ENCODE measurements at regions not wholly inside any gene's neighbourhood (a gene's known extent, or its start where the extent isn't known, plus 50 kb on each side); places are given as distances from the start of the nearest gene placed in this dataset.

DNA sequence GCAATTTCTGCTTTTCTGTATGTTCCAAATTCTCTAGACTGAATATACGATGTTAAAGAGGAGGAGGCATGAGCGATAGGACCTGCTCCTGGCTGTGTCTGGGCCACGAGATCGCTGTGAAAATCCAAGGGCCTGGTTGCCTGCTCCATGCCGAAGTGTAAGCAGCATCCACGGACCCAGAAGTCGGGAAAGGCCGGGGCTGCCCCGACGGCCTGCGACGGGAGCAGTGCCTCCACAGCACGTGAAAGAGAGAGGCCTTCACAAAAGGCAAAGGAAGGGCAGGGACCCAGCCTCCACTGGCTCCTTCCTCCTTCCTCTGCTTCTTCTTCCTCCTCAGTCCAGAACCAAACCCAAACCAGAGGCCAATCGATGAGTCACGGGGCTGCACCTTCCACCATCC lies 122.9 kb upstream of the MGMT start:
- Histone ChIP-seq H3K27me3 (ENCODE audit: control insufficient read depth in 3 of 3, insufficient read depth in 3 of 3, low read length in 2 of 3) (peaks cover 0 to 4% (median 3%) of the 10 kb centered on the region in 3 donors), H3K27ac (ENCODE audit: low read depth in 1 of 2, low read length in 1 of 2) (no peak overlapping the region), H3K9me3 (ENCODE audit: control insufficient read depth in 4 of 4, insufficient read depth in 3 of 4, low read length in 3 of 4) (peaks cover 0 to 5% (median 0%) of the 10 kb centered on the region in 4 donors), H3K4me3 (no peak overlapping the region), H3K9ac (ENCODE audit: insufficient read depth in 1 of 2, low read length in 2 of 2) (no peak overlapping the region), H3K36me3 (ENCODE audit: control insufficient read depth in 4 of 4, insufficient read depth in 4 of 4, low read length in 4 of 4) (no peaks in the 10 kb centered on the region), H3K4me1 (ENCODE audit: control insufficient read depth in 5 of 5, insufficient read depth in 5 of 5, low read length in 5 of 5) (peaks cover 0 to 15% (median 0%) of the 10 kb centered on the region in 5 donors)
- DNase-seq (no peak), ATAC-seq (ENCODE audit: insufficient read depth, low FRiP score) (no peak)
- TF ChIP-seq, protein P1, sequence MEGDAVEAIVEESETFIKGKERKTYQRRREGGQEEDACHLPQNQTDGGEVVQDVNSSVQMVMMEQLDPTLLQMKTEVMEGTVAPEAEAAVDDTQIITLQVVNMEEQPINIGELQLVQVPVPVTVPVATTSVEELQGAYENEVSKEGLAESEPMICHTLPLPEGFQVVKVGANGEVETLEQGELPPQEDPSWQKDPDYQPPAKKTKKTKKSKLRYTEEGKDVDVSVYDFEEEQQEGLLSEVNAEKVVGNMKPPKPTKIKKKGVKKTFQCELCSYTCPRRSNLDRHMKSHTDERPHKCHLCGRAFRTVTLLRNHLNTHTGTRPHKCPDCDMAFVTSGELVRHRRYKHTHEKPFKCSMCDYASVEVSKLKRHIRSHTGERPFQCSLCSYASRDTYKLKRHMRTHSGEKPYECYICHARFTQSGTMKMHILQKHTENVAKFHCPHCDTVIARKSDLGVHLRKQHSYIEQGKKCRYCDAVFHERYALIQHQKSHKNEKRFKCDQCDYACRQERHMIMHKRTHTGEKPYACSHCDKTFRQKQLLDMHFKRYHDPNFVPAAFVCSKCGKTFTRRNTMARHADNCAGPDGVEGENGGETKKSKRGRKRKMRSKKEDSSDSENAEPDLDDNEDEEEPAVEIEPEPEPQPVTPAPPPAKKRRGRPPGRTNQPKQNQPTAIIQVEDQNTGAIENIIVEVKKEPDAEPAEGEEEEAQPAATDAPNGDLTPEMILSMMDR (IDR thresholded peaks at IDR 0.05; ENCODE audit: control extremely low read depth, extremely low read depth) = no peak
- 93 to 96% methylated on average over 15 of the region's 15 CpGs for WGBS, 2 donors

DNA sequence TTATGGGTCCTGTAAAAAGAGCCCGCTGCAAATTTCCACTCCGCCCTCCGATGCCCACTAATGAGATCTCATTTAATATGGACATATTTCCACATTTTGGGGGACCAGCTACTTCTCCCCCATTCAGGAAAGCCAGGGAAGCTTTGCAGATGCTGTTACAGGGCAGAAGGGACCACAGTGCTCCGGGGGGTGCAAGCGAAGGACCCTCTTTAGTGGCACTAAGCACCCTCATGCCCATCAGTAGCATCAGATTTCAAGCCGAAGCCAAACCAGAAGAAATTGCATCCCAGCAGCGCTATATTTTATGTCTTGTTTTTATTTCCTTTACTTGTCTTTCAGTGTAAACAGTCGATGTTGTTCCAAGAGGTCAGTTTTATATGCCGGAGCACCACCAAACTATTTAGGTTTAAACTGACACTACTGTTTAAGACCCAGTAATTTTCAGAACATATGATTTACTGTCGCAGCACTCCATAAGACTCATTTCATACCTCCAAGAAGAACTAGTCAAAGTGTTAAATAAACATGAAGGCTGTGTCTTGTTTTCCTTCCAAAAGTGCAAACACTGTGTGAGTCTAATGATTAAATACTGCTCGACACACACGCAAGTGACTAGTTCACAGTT lies 122.2 kb upstream of the MGMT start:
- TF ChIP-seq, protein P1 (IDR thresholded peaks at IDR 0.05; ENCODE audit: control extremely low read depth, extremely low read depth) = no peak
- 82 to 88% methylated on average over 12 of the region's 12 CpGs for WGBS, 2 donors
- H3K36me3 ChIP-seq (ENCODE audit: control insufficient read depth in 4 of 4, insufficient read depth in 4 of 4, low read length in 4 of 4) = no peaks in the 10 kb centered on the region

DNA sequence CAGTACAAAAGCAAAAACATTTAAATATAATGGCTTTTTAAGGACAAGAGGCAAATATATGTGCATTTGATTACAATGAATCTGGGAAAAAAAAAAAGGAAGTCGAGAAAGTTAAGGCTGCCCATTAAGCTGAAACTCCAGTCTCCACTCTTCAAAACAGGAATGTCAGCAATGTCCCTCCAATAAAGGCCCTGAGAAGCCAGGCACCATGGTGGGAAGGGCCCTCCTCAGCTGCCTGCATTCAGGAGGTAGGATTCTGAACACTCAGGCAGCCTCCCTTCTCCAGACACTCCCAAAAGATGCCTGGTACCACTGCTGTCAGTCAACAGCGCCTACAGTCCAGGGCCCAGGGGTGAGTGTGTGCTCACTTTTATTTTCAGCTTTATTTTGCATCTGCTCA lies 121.3 kb upstream of the MGMT start:
- no peak for ATAC-seq (ENCODE audit: insufficient read depth, low FRiP score)
- 76 to 81% methylated on average over 2 of the region's 2 CpGs for WGBS, 2 donors
- TF ChIP-seq, protein P1 (IDR thresholded peaks at IDR 0.05; ENCODE audit: control extremely low read depth, extremely low read depth) = no peak

More for the DNA sequence above, 122.2 kb upstream of the MGMT start:
- H3K27ac ChIP-seq (ENCODE audit: low read depth in 1 of 2, low read length in 1 of 2) = no peak overlapping the region
- peaks cover 0 to 15% (median 0%) of the 10 kb centered on the region in 5 donors for H3K4me1 ChIP-seq (ENCODE audit: control insufficient read depth in 5 of 5, insufficient read depth in 5 of 5, low read length in 5 of 5)
- peak in 2 of 3 donors; percentile 42 to 65 for DNase-seq
- peaks cover 0 to 4% (median 3%) of the 10 kb centered on the region in 3 donors for H3K27me3 ChIP-seq (ENCODE audit: control insufficient read depth in 3 of 3, insufficient read depth in 3 of 3, low read length in 2 of 3)
- ATAC-seq (ENCODE audit: insufficient read depth, low FRiP score) = no peak
- H3K9ac ChIP-seq (ENCODE audit: insufficient read depth in 1 of 2, low read length in 2 of 2) = no peak overlapping the region
- H3K4me3 ChIP-seq = no peak overlapping the region
- peaks cover 0 to 5% (median 0%) of the 10 kb centered on the region in 4 donors for H3K9me3 ChIP-seq (ENCODE audit: control insufficient read depth in 4 of 4, insufficient read depth in 3 of 4, low read length in 3 of 4)

More for the DNA sequence above, 121.3 kb upstream of the MGMT start:
- no peaks in the 10 kb centered on the region for H3K36me3 ChIP-seq (ENCODE audit: control insufficient read depth in 4 of 4, insufficient read depth in 4 of 4, low read length in 4 of 4)
- no peak overlapping the region for H3K4me3 ChIP-seq
- H3K27ac ChIP-seq (ENCODE audit: low read depth in 1 of 2, low read length in 1 of 2) = no peak overlapping the region
- DNase-seq = no peak
- no peak overlapping the region for H3K9ac ChIP-seq (ENCODE audit: insufficient read depth in 1 of 2, low read length in 2 of 2)
- peaks cover 0 to 5% (median 0%) of the 10 kb centered on the region in 4 donors for H3K9me3 ChIP-seq (ENCODE audit: control insufficient read depth in 4 of 4, insufficient read depth in 3 of 4, low read length in 3 of 4)
- H3K27me3 ChIP-seq (ENCODE audit: control insufficient read depth in 3 of 3, insufficient read depth in 3 of 3, low read length in 2 of 3) = peaks cover 0 to 4% (median 3%) of the 10 kb centered on the region in 3 donors
- H3K4me1 ChIP-seq (ENCODE audit: control insufficient read depth in 5 of 5, insufficient read depth in 5 of 5, low read length in 5 of 5) = peaks cover 0 to 15% (median 0%) of the 10 kb centered on the region in 5 donors

All from lung (tissue), 11 donors.